Esophagus mucosa (tissue), 1 donor: ENCODE measurements at regions not wholly inside any gene's neighbourhood (a gene's known extent, or its start where the extent isn't known, plus 50 kb on each side); places are given as distances from the start of the nearest gene placed in this dataset.
"Not testable (repeated sequence)": the region's sequence is repeated elsewhere in the genome, so short reads cannot be mapped to it uniquely, and the experiment has no call there.

Experiments used
- ATAC-seq: fragments of 200-7000 bp; cut with Tn5 transposase; one replicate; pipeline ENCODE4 v1.9.1; 2020
- donor health status: DM: yes; HTN: yes; CAD: no.

- no peak for ATAC-seq
Measured at GRCh38 chr6:30832864-30833263, 51.5 kb upstream of the DDR1 start.

GRCh38 chr6:30830438-30830837, 53.9 kb upstream of the DDR1 start:
- ATAC-seq = no peak

- ATAC-seq = no peak
Measured at GRCh38 chr6:30829639-30830255, 54.6 kb upstream of the DDR1 start.

- ATAC-seq = no peak
Measured at GRCh38 chr6:30829033-30829432, 55.3 kb upstream of the DDR1 start.

GRCh38 chr6:30828027-30828962, 56.0 kb upstream of the DDR1 start:
- peak; percentile 91 for ATAC-seq

GRCh38 chr6:30826961-30827342, 57.4 kb upstream of the DDR1 start:
- ATAC-seq = peak; percentile 89

- no peak for ATAC-seq
Measured at GRCh38 chr6:30824698-30825097, 59.6 kb upstream of the DDR1 start.

GRCh38 chr6:30823534-30823865, 60.8 kb upstream of the DDR1 start:
- ATAC-seq = no peak

- no peak for ATAC-seq
Measured at GRCh38 chr6:30821862-30822784, 62.2 kb upstream of the DDR1 start.

GRCh38 chr6:30820193-30820592, 64.1 kb upstream of the DDR1 start:
- peak; percentile 89 for ATAC-seq

GRCh38 chr6:30819297-30819917, 64.9 kb upstream of the DDR1 start:
- peak; percentile 88 for ATAC-seq

- ATAC-seq = peak; percentile 44
Measured at GRCh38 chr6:30818391-30818841, 65.9 kb upstream of the DDR1 start.

GRCh38 chr6:30816791-30817739, 67.3 kb upstream of the DDR1 start:
- no peak for ATAC-seq

- ATAC-seq = not testable (repeated sequence)
Measured at GRCh38 chr6:30816296-30816695, 68.0 kb upstream of the DDR1 start.

GRCh38 chr6:30815041-30815742, 69.1 kb upstream of the DDR1 start:
- not testable (repeated sequence) for ATAC-seq

- ATAC-seq = peak; percentile 38
Measured at GRCh38 chr6:30814146-30815040, 69.9 kb upstream of the DDR1 start.

- ATAC-seq = no peak
Measured at GRCh38 chr6:30813631-30814145, 69.3 kb upstream of the IER3 start.

GRCh38 chr6:30810813-30811339, 66.5 kb upstream of the IER3 start:
- ATAC-seq = peak; percentile 94

- not testable (repeated sequence) for ATAC-seq
Measured at GRCh38 chr6:30807566-30807965, 63.2 kb upstream of the IER3 start.
